ENCODE measurements at regions not wholly inside any gene's neighbourhood (a gene's known extent, or its start where the extent isn't known, plus 50 kb on each side); places are given as distances from the start of the nearest gene placed in this dataset.

DNA sequence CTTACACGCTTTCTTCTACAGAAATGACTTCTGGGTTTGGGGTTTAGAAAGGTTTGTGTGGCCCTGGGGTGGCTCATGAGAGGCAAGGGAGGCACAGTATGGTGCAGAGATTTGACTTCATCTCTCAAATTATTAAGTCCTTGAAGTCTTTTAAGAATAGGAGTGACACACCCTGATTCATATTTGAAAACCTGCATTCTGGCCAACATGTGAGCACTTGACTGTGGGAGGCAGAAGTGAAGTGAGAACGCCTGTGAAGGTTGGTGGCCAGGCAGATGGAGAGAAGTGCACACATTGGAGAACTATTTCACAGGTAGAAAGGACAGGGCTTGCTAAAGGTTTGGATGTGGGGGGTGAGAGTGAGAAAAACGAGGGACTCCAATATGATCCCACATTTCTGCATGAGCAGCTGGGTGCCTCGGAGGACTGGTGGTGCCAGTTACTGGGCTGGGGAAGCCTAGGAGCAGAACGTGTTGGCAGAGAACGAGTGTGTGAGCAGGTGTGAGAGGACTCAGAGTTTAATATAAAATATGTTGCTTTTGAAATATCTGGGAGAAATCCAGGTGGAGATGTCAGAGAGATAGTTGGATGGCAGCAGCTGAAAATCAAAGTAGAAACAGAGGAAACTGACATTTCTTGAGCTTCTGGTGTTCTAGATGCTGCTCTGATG lies 240.0 kb upstream of the ADAMTSL1 start:
- TF ChIP-seq POLR2A (IDR thresholded peaks at IDR 0.05) (no peak), CTCF (IDR thresholded peaks at IDR 0.05) (no peak)

DNA sequence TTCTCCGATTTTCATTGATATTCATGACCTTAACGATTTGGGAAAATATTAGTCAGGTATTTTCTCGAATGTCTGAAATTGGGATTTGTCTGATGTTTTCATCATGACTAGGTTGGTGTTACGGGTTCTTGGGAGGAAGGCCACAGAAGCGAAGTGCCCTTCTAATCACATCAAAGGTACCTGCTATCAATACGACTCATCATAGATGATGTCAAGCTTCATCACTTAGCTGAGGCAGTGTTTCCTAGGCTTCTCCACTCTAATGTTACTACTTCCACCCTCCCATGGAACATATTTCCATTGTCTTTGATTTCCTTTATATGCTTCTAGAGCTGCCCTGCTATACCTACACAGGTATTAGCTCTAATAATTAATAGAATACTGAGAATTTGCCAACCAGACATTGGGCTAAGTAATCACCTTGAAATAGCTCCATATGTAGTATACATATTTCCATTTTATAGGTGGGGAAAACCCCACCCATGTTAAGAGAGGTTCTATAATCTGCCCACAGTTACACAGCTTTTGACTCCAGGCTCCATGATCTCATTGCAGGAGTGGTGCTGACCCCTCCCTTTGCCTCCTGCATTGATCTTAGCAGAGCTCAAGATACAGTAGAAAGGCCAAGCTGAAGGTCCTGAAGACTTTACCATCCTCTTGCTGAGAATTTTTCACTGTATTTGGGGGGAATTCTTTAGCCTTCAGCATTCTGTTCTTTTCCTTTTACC lies 238.6 kb upstream of the ADAMTSL1 start:
- ATAC-seq (no peak), DNase-seq (no peak)
- no peak for TF ChIP-seq POLR2A (IDR thresholded peaks at IDR 0.05)
- no peaks in the 10 kb centered on the region for H3K9me3 ChIP-seq
- H3K27me3 ChIP-seq, result no peaks in the 10 kb centered on the region
- WGBS, 2 donors, result 66 to 76% methylated on average over 6 of the region's 6 CpGs
- no peak overlapping the region for H3K27ac ChIP-seq
- no peak overlapping the region for H3K4me3 ChIP-seq
- intact Hi-C loops (cut with DNase I), result no loop called here
- H3K36me3 ChIP-seq (replicated peaks in 1 of 2; ENCODE audit: insufficient read depth in 1 of 2, low read depth in 2 of 2), result no peaks in the 10 kb centered on the region
- no peaks in the 10 kb centered on the region for H3K4me1 ChIP-seq

More for the DNA sequence above, 240.0 kb upstream of the ADAMTSL1 start:
- no peaks in the 10 kb centered on the region for H3K27me3 ChIP-seq
- no peaks in the 10 kb centered on the region for H3K9me3 ChIP-seq
- no peak overlapping the region for H3K4me3 ChIP-seq
- no peak overlapping the region for H3K27ac ChIP-seq
- 48% methylated on average over 6 of the region's 6 CpGs for WGBS, 2 donors
- intact Hi-C loops (cut with DNase I), result no loop called here
- no peak for DNase-seq
- H3K4me1 ChIP-seq, result no peaks in the 10 kb centered on the region
- H3K36me3 ChIP-seq (replicated peaks in 1 of 2; ENCODE audit: insufficient read depth in 1 of 2, low read depth in 2 of 2), result no peaks in the 10 kb centered on the region
- ATAC-seq, result no peak

DNA sequence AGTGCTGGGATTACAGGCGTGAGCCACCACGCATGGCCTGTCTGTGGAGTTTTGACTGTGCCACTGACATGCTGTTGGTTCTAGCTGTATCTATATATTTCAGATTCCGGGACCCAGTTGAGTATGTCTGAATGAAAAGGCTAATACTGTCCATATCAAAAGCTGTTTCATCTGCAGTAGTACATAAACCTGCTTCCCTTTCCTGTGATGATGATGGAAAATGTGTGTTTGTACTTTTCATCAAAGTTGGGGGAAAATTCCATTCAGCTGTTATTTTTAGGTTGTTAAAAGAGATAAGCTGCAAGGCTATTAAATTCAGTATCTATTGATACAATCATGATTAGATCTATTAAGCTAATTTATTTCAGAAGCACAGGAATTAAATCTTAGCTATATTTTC lies 237.6 kb upstream of the ADAMTSL1 start:
- Histone ChIP-seq H3K27ac (no peak overlapping the region), H3K9me3 (no peaks in the 10 kb centered on the region), H3K4me3 (no peak overlapping the region), H3K36me3 (replicated peaks in 1 of 2; ENCODE audit: insufficient read depth in 1 of 2, low read depth in 2 of 2) (no peaks in the 10 kb centered on the region), H3K4me1 (no peaks in the 10 kb centered on the region), H3K27me3 (no peaks in the 10 kb centered on the region)
- ATAC-seq (no peak), DNase-seq (no peak)
- intact Hi-C loops (cut with DNase I), result no loop called here
- 68 to 80% methylated on average over 3 of the region's 3 CpGs for WGBS, 2 donors
- TF ChIP-seq POLR2A (IDR thresholded peaks at IDR 0.05) (no peak), CTCF (IDR thresholded peaks at IDR 0.05) (no peak)

DNA sequence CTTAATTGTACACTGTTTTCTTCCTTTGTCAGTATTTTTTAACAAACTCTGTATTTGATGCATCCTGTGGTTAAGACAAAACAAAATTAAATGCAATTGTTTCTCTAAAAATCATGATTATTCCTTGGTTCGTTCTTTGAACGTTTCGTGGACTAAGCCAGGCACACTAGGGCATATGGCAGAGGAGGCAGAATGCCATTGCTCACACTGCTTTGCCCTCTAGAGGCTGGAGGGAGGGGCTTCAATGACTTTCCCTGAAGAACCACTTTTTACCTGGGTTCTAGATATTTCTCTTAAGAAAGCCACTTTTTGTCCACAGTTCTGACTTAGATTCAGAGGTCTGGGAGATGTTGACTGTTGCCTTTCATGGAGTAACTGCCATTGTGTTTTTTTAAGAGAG lies 236.2 kb upstream of the ADAMTSL1 start:
- no peak overlapping the region for H3K4me3 ChIP-seq
- TF ChIP-seq POLR2A (IDR thresholded peaks at IDR 0.05) (no peak), CTCF (IDR thresholded peaks at IDR 0.05) (no peak)
- H3K27me3 ChIP-seq, result no peaks in the 10 kb centered on the region
- intact Hi-C loops (cut with DNase I), result no loop called here
- no peaks in the 10 kb centered on the region for H3K36me3 ChIP-seq (replicated peaks in 1 of 2; ENCODE audit: insufficient read depth in 1 of 2, low read depth in 2 of 2)
- WGBS, 2 donors, result 68 to 75% methylated on average over 3 of the region's 3 CpGs
- no peak for DNase-seq
- no peak overlapping the region for H3K27ac ChIP-seq
- no peaks in the 10 kb centered on the region for H3K4me1 ChIP-seq
- H3K9me3 ChIP-seq, result no peaks in the 10 kb centered on the region
- ATAC-seq, result no peak

- no peak overlapping the region for H3K4me3 ChIP-seq
- no peaks in the 10 kb centered on the region for H3K36me3 ChIP-seq (replicated peaks in 1 of 2; ENCODE audit: insufficient read depth in 1 of 2, low read depth in 2 of 2)
- H3K9me3 ChIP-seq, result no peaks in the 10 kb centered on the region
- DNase-seq (no peak), ATAC-seq (no peak)
- H3K4me1 ChIP-seq, result no peaks in the 10 kb centered on the region
- no peaks in the 10 kb centered on the region for H3K27me3 ChIP-seq
- no peak for TF ChIP-seq POLR2A (IDR thresholded peaks at IDR 0.05)
- no peak for TF ChIP-seq CTCF (IDR thresholded peaks at IDR 0.05)
- intact Hi-C loops (cut with DNase I), result no loop called here
- H3K27ac ChIP-seq, result no peak overlapping the region
- 49 to 52% methylated on average over 2 of the region's 2 CpGs for WGBS, 2 donors
Measured at GRCh38 chr9:18238254-18238653, 235.7 kb upstream of the ADAMTSL1 start.
